ENCODE measurements at regions not wholly inside any gene's neighbourhood (a gene's known extent, or its start where the extent isn't known, plus 50 kb on each side); places are given as distances from the start of the nearest gene placed in this dataset.

DNA sequence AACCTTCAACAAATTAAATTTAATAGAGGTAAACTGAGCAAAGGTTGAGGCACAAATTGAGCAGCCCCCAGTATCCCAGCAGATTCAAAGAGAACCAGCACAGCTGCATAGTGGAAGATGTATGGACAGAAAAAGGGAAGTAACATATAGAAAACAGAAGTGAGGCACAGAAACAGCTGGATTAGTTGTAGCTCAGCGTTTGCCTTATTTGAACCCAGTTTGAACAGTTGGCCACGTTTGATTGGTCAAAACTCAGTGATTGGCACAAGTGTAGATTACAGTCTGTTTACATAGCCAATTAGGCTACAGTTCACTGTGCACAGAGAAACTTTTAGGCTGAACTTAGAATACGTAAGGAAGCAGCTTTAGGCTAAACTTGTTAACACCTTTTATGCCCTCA, 315.5 kb downstream of the RMST start:
- no peak for DNase-seq (ENCODE audit: low read depth, low spot score)
- intact Hi-C loops (cut with micrococcal nuclease; ENCODE audit: unreplicated experiment), result no loop called here
- no peak for FAIRE-seq
- POLR2A ChIA-PET, result no interaction called here
- CTCF ChIA-PET, result no interaction called here
- H3K27me3 ChIP-seq (replicated peaks in 1 of 2; ENCODE audit: control insufficient read depth in 2 of 2, insufficient read depth in 2 of 2, low read length in 1 of 2), result no peaks in the 10 kb centered on the region
- H3K4me1 ChIP-seq (ENCODE audit: control insufficient read depth, insufficient read depth, low read length), result no peaks in the 10 kb centered on the region
- no peaks in the 10 kb centered on the region for H3K79me2 ChIP-seq (ENCODE audit: control insufficient read depth, insufficient read depth, low read length)
- no peaks in the 10 kb centered on the region for H3K9me3 ChIP-seq (replicated peaks; ENCODE audit: control insufficient read depth, insufficient read depth, low read length)
- no peak overlapping the region for H3K4me2 ChIP-seq (ENCODE audit: control insufficient read depth, insufficient read depth)
- H3K27ac ChIP-seq (ENCODE audit: control insufficient read depth, insufficient read depth), result no peak overlapping the region
- H2AFZ ChIP-seq (ENCODE audit: control insufficient read depth, low read depth, low read length), result no peak overlapping the region
- no TSS peak for BruUV-seq (replicated peaks)
- no peak overlapping the region for H3K4me3 ChIP-seq
- SMC1A ChIA-PET (ENCODE audit: uncharacterized antibody, unreplicated experiment), result interaction anchor here (0.7 kb wide), 1 partner anchor 73 kb away, joined by 3 read pairs; no protein-coding TSS in a partner anchor
- no peak for ATAC-seq
- RAD21 ChIA-PET (ENCODE audit: unreplicated experiment), result no interaction called here
- no peaks in the 10 kb centered on the region for H4K20me1 ChIP-seq (ENCODE audit: control insufficient read depth, insufficient read depth)
- WGBS (ENCODE audit: insufficient coverage, insufficient replicate concordance, low lambda C conversion rate, missing lambda C conversion rate), result 35% methylated on average over 3 of the region's 3 CpGs
- in situ Hi-C loops (cut with MboI), result no loop called here
- no peak for TF ChIP-seq NFYA (IDR thresholded peaks at IDR 0.05; ENCODE audit: borderline replicate concordance, low read depth, low read length)
- TF ChIP-seq, protein P1, sequence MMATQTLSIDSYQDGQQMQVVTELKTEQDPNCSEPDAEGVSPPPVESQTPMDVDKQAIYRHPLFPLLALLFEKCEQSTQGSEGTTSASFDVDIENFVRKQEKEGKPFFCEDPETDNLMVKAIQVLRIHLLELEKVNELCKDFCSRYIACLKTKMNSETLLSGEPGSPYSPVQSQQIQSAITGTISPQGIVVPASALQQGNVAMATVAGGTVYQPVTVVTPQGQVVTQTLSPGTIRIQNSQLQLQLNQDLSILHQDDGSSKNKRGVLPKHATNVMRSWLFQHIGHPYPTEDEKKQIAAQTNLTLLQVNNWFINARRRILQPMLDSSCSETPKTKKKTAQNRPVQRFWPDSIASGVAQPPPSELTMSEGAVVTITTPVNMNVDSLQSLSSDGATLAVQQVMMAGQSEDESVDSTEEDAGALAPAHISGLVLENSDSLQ (IDR thresholded peaks at IDR 0.05), result peak; percentile 29; the same call in 1 of the 2 replicates
- no peak overlapping the region for H3K9ac ChIP-seq (ENCODE audit: control insufficient read depth, insufficient read depth, low read length)
- H3K36me3 ChIP-seq (ENCODE audit: control insufficient read depth in 2 of 2, insufficient read depth in 2 of 2, low read length in 1 of 2), result no peaks in the 10 kb centered on the region

GRCh38 chr12:97781342-97781741, 318.7 kb downstream of the RMST start:
- Histone ChIP-seq H3K27ac (ENCODE audit: control insufficient read depth, insufficient read depth) (no peak overlapping the region), H3K4me3 (no peak overlapping the region), H3K79me2 (ENCODE audit: control insufficient read depth, insufficient read depth, low read length) (no peaks in the 10 kb centered on the region), H3K36me3 (ENCODE audit: control insufficient read depth in 2 of 2, insufficient read depth in 2 of 2, low read length in 1 of 2) (no peaks in the 10 kb centered on the region), H3K9me3 (replicated peaks; ENCODE audit: control insufficient read depth, insufficient read depth, low read length) (no peaks in the 10 kb centered on the region), H4K20me1 (ENCODE audit: control insufficient read depth, insufficient read depth) (no peaks in the 10 kb centered on the region), H3K27me3 (replicated peaks in 1 of 2; ENCODE audit: control insufficient read depth in 2 of 2, insufficient read depth in 2 of 2, low read length in 1 of 2) (no peaks in the 10 kb centered on the region), H3K9ac (ENCODE audit: control insufficient read depth, insufficient read depth, low read length) (no peak overlapping the region), H3K4me2 (ENCODE audit: control insufficient read depth, insufficient read depth) (no peak overlapping the region), H2AFZ (ENCODE audit: control insufficient read depth, low read depth, low read length) (no peak overlapping the region), H3K4me1 (ENCODE audit: control insufficient read depth, insufficient read depth, low read length) (no peaks in the 10 kb centered on the region)
- CTCF ChIA-PET, result no interaction called here
- SMC1A ChIA-PET (ENCODE audit: uncharacterized antibody, unreplicated experiment), result no interaction called here
- POLR2A ChIA-PET, result no interaction called here
- ATAC-seq, result no peak
- intact Hi-C loops (cut with micrococcal nuclease; ENCODE audit: unreplicated experiment), result no loop called here
- BruUV-seq (replicated peaks), result no TSS peak
- WGBS (ENCODE audit: insufficient coverage, insufficient replicate concordance, low lambda C conversion rate, missing lambda C conversion rate), result 30% methylated on average over 5 of the region's 5 CpGs
- DNase-seq (ENCODE audit: low read depth, low spot score), result no peak
- in situ Hi-C loops (cut with MboI), result no loop called here
- no peak for TF ChIP-seq BHLHE40 (IDR thresholded peaks at IDR 0.05; ENCODE audit: borderline replicate concordance in 1 of 2, low read depth in 2 of 2, low read length in 1 of 2)
- TF ChIP-seq RAD51 (IDR thresholded peaks at IDR 0.05), result peak; percentile 53; the same call in 1 of the 2 replicates
- no peak for FAIRE-seq
- RAD21 ChIA-PET (ENCODE audit: unreplicated experiment), result no interaction called here
